ENCODE measurements at regions not wholly inside any gene's neighbourhood (a gene's known extent, or its start where the extent isn't known, plus 50 kb on each side); places are given as distances from the start of the nearest gene placed in this dataset.

- Histone ChIP-seq H3K9me3 (ENCODE audit: control insufficient read depth in 3 of 3, low read length in 3 of 3) (peaks cover 0 to 5% (median 0%) of the 10 kb centered on the region in 3 donors), H3K36me3 (ENCODE audit: control insufficient read depth in 3 of 3, insufficient read depth in 3 of 3, low read length in 3 of 3) (no peaks in the 10 kb centered on the region), H3K9ac (ENCODE audit: low read depth in 1 of 3, low read length in 3 of 3) (no peak overlapping the region), H3K4me1 (ENCODE audit: control insufficient read depth in 3 of 3, insufficient read depth in 3 of 3, low read length in 3 of 3) (no peaks in the 10 kb centered on the region), H3K27me3 (ENCODE audit: control insufficient read depth in 3 of 3, insufficient read depth in 3 of 3, low read length in 3 of 3) (no peaks in the 10 kb centered on the region), H3K27ac (ENCODE audit: low read depth, low read length) (no peak overlapping the region), H3K4me3 (ENCODE audit: low read length in 3 of 3) (no peak overlapping the region)
Measured at GRCh38 chr7:63030061-63030460, 968.6 kb upstream of the ZNF722 start.

DNA sequence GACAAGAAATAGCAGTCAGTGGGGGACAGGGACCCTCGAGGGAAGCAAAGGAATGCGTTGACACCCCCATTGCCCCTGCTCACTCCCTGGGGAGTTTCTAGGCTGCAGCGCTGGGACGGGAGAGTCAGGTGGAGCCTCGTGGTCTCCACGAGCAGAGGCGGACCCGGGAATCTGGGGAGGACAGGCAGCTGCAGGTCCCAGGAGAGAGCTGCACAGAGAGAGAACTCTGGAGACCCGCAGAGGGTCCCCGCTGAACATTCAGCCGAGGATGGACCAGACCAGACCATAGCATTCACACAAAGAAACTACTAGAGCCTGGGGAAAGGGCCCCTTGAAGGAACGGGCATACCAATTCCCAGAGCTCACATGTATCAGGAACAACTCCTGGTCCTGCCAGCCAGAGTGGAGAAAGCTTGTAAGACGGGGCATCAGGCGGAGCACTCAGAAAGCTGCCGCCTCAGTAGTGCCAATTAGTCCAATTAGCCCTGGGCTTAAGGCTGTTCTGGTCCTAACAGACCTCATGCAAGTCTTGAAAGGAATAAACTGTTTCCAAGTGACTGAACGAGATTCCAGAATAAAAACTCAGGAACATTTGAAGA, 966.7 kb upstream of the ZNF722 start:
- no peak overlapping the region for H3K4me3 ChIP-seq (ENCODE audit: low read length in 3 of 3)
- no peaks in the 10 kb centered on the region for H3K27me3 ChIP-seq (ENCODE audit: control insufficient read depth in 3 of 3, insufficient read depth in 3 of 3, low read length in 3 of 3)
- no peak overlapping the region for H3K27ac ChIP-seq (ENCODE audit: low read depth, low read length)
- H3K9me3 ChIP-seq (ENCODE audit: control insufficient read depth in 3 of 3, low read length in 3 of 3), result peaks cover 0 to 5% (median 2%) of the 10 kb centered on the region in 3 donors
- H3K36me3 ChIP-seq (ENCODE audit: control insufficient read depth in 3 of 3, insufficient read depth in 3 of 3, low read length in 3 of 3), result no peaks in the 10 kb centered on the region
- no peak overlapping the region for H3K9ac ChIP-seq (ENCODE audit: low read depth in 1 of 3, low read length in 3 of 3)
- no peaks in the 10 kb centered on the region for H3K4me1 ChIP-seq (ENCODE audit: control insufficient read depth in 3 of 3, insufficient read depth in 3 of 3, low read length in 3 of 3)

DNA sequence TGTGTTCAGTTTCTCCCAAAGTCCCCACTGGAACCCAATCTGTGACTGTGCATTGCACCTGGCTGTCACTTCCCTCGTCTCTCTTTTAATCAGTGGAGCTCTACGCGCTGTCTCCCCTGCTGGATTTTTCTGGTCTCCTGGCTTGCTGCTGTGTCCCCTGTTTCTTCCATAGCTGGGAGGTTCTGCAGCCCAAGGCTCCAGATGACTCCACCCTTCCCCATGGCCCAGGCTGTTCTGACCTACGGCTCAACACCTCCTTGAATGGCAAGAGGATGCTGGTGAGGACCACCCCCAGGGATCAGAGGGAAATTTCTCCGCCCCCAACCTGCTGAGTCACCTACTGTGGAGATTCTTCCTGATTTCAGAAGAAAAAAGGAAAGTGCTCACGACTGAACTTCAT, 961.4 kb upstream of the ZNF722 start:
- Histone ChIP-seq H3K9ac (ENCODE audit: low read depth in 1 of 3, low read length in 3 of 3) (no peak overlapping the region), H3K27me3 (ENCODE audit: control insufficient read depth in 3 of 3, insufficient read depth in 3 of 3, low read length in 3 of 3) (no peaks in the 10 kb centered on the region), H3K36me3 (ENCODE audit: control insufficient read depth in 3 of 3, insufficient read depth in 3 of 3, low read length in 3 of 3) (no peaks in the 10 kb centered on the region), H3K27ac (ENCODE audit: low read depth, low read length) (no peak overlapping the region), H3K4me3 (ENCODE audit: low read length in 3 of 3) (no peak overlapping the region), H3K4me1 (ENCODE audit: control insufficient read depth in 3 of 3, insufficient read depth in 3 of 3, low read length in 3 of 3) (no peaks in the 10 kb centered on the region), H3K9me3 (ENCODE audit: control insufficient read depth in 3 of 3, low read length in 3 of 3) (peaks cover 0 to 5% (median 4%) of the 10 kb centered on the region in 3 donors)

- Histone ChIP-seq H3K4me1 (ENCODE audit: control insufficient read depth in 3 of 3, insufficient read depth in 3 of 3, low read length in 3 of 3) (no peaks in the 10 kb centered on the region), H3K27ac (ENCODE audit: low read depth, low read length) (no peak overlapping the region), H3K9ac (ENCODE audit: low read depth in 1 of 3, low read length in 3 of 3) (no peak overlapping the region), H3K36me3 (ENCODE audit: control insufficient read depth in 3 of 3, insufficient read depth in 3 of 3, low read length in 3 of 3) (no peaks in the 10 kb centered on the region), H3K9me3 (ENCODE audit: control insufficient read depth in 3 of 3, low read length in 3 of 3) (peaks cover 0 to 7% (median 3%) of the 10 kb centered on the region in 3 donors), H3K4me3 (ENCODE audit: low read length in 3 of 3) (no peak overlapping the region), H3K27me3 (ENCODE audit: control insufficient read depth in 3 of 3, insufficient read depth in 3 of 3, low read length in 3 of 3) (no peaks in the 10 kb centered on the region)
Measured at GRCh38 chr7:63038987-63039386, 959.7 kb upstream of the ZNF722 start.

DNA sequence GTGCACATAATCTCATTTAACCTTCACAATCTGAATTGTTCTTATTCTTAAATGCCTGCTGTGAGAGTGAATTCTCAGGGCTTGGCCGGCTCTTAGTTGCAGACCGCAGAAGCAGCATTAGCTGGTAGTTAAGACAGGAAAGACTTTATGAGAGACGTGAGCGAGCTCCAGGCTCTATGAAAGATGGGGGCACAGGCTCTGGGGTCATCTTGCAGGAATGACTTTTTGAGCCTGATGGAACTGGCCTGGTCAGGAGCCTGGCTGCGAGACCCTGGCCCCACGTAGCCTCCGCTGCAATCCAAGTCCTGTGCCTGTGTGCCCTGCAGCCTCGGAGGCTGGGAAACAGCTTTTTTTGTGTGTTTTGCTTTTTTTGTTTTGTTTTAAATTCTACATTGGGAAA, 958.8 kb upstream of the ZNF722 start:
- no peak overlapping the region for H3K9ac ChIP-seq (ENCODE audit: low read depth in 1 of 3, low read length in 3 of 3)
- H3K9me3 ChIP-seq (ENCODE audit: control insufficient read depth in 3 of 3, low read length in 3 of 3), result peaks cover 0 to 8% (median 0%) of the 10 kb centered on the region in 3 donors

GRCh38 chr7:63040336-63040735, 958.3 kb upstream of the ZNF722 start:
- peaks cover 0 to 6% (median 0%) of the 10 kb centered on the region in 3 donors for H3K9me3 ChIP-seq (ENCODE audit: control insufficient read depth in 3 of 3, low read length in 3 of 3)

More for the DNA sequence above, 958.8 kb upstream of the ZNF722 start:
- Histone ChIP-seq H3K36me3 (ENCODE audit: control insufficient read depth in 3 of 3, insufficient read depth in 3 of 3, low read length in 3 of 3) (no peaks in the 10 kb centered on the region), H3K27ac (ENCODE audit: low read depth, low read length) (no peak overlapping the region), H3K4me3 (ENCODE audit: low read length in 3 of 3) (no peak overlapping the region), H3K27me3 (ENCODE audit: control insufficient read depth in 3 of 3, insufficient read depth in 3 of 3, low read length in 3 of 3) (no peaks in the 10 kb centered on the region), H3K4me1 (ENCODE audit: control insufficient read depth in 3 of 3, insufficient read depth in 3 of 3, low read length in 3 of 3) (no peaks in the 10 kb centered on the region)

DNA sequence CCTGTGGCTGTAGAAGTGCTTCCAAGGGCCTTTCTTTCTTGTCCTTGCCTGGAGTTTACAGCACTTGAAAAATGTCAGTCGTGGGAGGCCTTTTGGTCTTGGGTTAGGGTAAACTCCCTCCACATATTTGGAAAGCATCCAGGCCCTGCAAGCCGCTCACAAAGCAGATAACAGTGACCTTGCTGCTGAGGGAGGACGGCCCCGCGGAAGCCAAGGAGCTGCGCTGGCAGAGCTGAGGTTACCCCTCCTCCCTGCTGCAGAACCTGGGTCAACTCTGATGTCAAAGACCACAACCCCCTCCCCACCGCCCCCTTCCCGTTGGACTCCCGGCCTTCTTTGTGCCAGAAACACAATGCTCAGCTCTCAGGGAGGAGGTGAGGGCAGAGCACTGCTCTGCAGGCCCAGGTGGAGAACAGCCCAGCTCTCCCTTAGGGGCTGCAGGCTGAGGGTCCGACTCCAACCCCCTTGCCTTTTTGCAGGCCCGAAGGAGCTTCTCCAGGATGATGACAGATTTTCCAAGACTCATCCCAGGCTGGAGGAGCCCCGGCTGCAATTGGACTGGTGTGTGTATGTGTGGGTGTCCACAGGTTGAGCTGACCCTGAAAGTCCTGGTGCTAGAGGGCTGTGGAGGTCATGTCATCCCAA, 957.6 kb upstream of the ZNF722 start:
- Histone ChIP-seq H3K4me1 (ENCODE audit: control insufficient read depth in 3 of 3, insufficient read depth in 3 of 3, low read length in 3 of 3) (no peaks in the 10 kb centered on the region), H3K36me3 (ENCODE audit: control insufficient read depth in 3 of 3, insufficient read depth in 3 of 3, low read length in 3 of 3) (no peaks in the 10 kb centered on the region), H3K9me3 (ENCODE audit: control insufficient read depth in 3 of 3, low read length in 3 of 3) (peaks cover 0 to 6% (median 3%) of the 10 kb centered on the region in 3 donors), H3K27ac (ENCODE audit: low read depth, low read length) (no peak overlapping the region), H3K9ac (ENCODE audit: low read depth in 1 of 3, low read length in 3 of 3) (no peak overlapping the region), H3K27me3 (ENCODE audit: control insufficient read depth in 3 of 3, insufficient read depth in 3 of 3, low read length in 3 of 3) (no peaks in the 10 kb centered on the region), H3K4me3 (ENCODE audit: low read length in 3 of 3) (no peak overlapping the region)

More at GRCh38 chr7:63040336-63040735, 958.3 kb upstream of the ZNF722 start:
- Histone ChIP-seq H3K9ac (ENCODE audit: low read depth in 1 of 3, low read length in 3 of 3) (no peak overlapping the region), H3K4me1 (ENCODE audit: control insufficient read depth in 3 of 3, insufficient read depth in 3 of 3, low read length in 3 of 3) (no peaks in the 10 kb centered on the region), H3K27me3 (ENCODE audit: control insufficient read depth in 3 of 3, insufficient read depth in 3 of 3, low read length in 3 of 3) (no peaks in the 10 kb centered on the region), H3K36me3 (ENCODE audit: control insufficient read depth in 3 of 3, insufficient read depth in 3 of 3, low read length in 3 of 3) (no peaks in the 10 kb centered on the region), H3K4me3 (ENCODE audit: low read length in 3 of 3) (no peak overlapping the region), H3K27ac (ENCODE audit: low read depth, low read length) (no peak overlapping the region)

DNA sequence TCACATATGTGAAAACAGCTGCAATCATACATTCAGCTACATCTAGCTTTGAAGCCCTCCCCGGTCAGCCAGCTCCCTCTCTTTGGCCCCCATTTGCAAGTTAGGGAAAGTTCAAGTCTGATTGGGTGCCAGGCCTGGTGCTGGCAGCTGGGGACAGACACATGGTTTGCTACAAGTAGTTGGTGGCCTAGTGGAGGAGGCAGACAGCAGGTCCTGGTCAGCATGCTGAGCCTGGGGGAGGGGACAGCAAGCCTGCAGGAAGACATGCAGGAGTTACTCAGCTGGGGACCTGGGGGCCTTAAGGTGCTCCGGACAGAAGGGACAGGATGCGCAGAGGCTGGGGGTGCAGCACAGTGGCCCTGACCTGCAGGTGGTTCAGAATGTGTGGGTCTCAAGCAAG, 956.9 kb upstream of the ZNF722 start:
- H3K36me3 ChIP-seq (ENCODE audit: control insufficient read depth in 3 of 3, insufficient read depth in 3 of 3, low read length in 3 of 3), result no peaks in the 10 kb centered on the region
- peaks cover 0 to 7% (median 3%) of the 10 kb centered on the region in 3 donors for H3K9me3 ChIP-seq (ENCODE audit: control insufficient read depth in 3 of 3, low read length in 3 of 3)
- no peak overlapping the region for H3K4me3 ChIP-seq (ENCODE audit: low read length in 3 of 3)
- H3K9ac ChIP-seq (ENCODE audit: low read depth in 1 of 3, low read length in 3 of 3), result no peak overlapping the region
- no peaks in the 10 kb centered on the region for H3K4me1 ChIP-seq (ENCODE audit: control insufficient read depth in 3 of 3, insufficient read depth in 3 of 3, low read length in 3 of 3)
- no peaks in the 10 kb centered on the region for H3K27me3 ChIP-seq (ENCODE audit: control insufficient read depth in 3 of 3, insufficient read depth in 3 of 3, low read length in 3 of 3)
- no peak overlapping the region for H3K27ac ChIP-seq (ENCODE audit: low read depth, low read length)

DNA sequence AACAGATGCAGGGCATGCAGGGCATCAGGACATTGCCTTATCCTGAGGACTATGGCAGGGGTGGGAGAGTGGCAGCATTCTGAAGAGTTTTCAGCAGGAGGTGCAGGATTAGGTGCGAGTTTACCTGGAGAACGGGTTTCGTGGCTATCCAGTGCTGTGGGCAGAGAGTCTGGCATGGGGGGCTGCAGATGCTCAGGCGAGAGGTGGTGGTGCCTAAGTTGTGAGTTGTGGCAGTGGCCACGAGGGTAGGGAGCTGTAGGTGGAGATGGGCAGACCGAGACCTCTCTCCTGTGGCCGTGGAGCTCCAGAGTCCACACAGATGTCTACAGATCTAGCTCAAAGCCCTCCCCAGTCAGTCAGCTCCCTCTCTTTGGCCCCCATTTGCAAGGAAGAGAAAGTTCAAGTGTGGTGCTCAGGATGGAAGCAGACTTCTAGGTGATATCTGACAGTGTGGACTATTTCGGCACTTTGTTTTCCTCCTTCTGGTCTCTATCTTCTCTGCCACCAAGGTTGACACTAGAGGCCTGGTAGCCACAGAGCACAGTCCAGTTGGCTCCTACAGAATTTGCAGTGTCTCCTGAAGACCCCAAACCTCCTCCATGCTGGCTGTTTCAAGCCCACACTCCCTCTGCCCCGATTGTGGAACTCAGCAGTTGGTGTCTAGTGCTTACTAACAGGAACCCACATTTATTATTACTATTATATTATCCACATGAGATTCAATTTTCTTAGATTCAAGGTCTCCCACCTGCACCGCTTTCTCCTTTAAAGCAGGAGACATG, 955.7 kb upstream of the ZNF722 start:
- no peaks in the 10 kb centered on the region for H3K4me1 ChIP-seq (ENCODE audit: control insufficient read depth in 3 of 3, insufficient read depth in 3 of 3, low read length in 3 of 3)
- H3K9ac ChIP-seq (ENCODE audit: low read depth in 1 of 3, low read length in 3 of 3), result no peak overlapping the region
- H3K4me3 ChIP-seq (ENCODE audit: low read length in 3 of 3), result no peak overlapping the region
- no peaks in the 10 kb centered on the region for H3K36me3 ChIP-seq (ENCODE audit: control insufficient read depth in 3 of 3, insufficient read depth in 3 of 3, low read length in 3 of 3)
- peaks cover 0 to 6% (median 3%) of the 10 kb centered on the region in 3 donors for H3K9me3 ChIP-seq (ENCODE audit: control insufficient read depth in 3 of 3, low read length in 3 of 3)
- H3K27ac ChIP-seq (ENCODE audit: low read depth, low read length), result no peak overlapping the region
- H3K27me3 ChIP-seq (ENCODE audit: control insufficient read depth in 3 of 3, insufficient read depth in 3 of 3, low read length in 3 of 3), result no peaks in the 10 kb centered on the region
